GM12878 (cell line): ENCODE measurements at regions not wholly inside any gene's neighbourhood (a gene's known extent, or its start where the extent isn't known, plus 50 kb on each side); places are given as distances from the start of the nearest gene placed in this dataset.

Experiments used
- ATAC-seq: fragments of 200-7000 bp; cut with Tn5 transposase; 3 replicates; pipeline ENCODE4 v1.9.1; 2020; ENCODE audit warnings: mild to moderate bottlenecking, moderate library complexity
- BruUV-seq: library from RNA; stranded (reverse); fragments of 400-500 nt; replicated peaks from 2 replicates; lab custom pipeline; 2021; lab: Mats Ljungman, UMichigan
- CTCF ChIA-PET: fragments of 300-600 bp; sonication (Branson Sonifier 250); formaldehyde crosslinking; extraction: SDS; loops from one replicate; lab custom pipeline; 2021; ENCODE audit warnings: inconsistent platforms; lab: Yijun Ruan, JAX
- POLR2A ChIA-PET: fragments of 350-600 bp; formaldehyde crosslinking; extraction: SDS; loops from one replicate; lab custom pipeline; 2021; ENCODE audit warnings: inconsistent platforms; lab: Charles Lee
- RAD21 ChIA-PET: fragments of 300-600 bp; sonication (Branson Sonifier 250); formaldehyde crosslinking; loops from one replicate; lab custom pipeline; 2023; ENCODE audit warnings: antibody characterized with exemption; ENCODE audit not compliant: unreplicated experiment; lab: Charles Lee
- SMC1A ChIA-PET: fragments of 300-600 bp; sonication (Branson Sonifier 250); formaldehyde crosslinking; loops from one replicate; lab custom pipeline; 2023; ENCODE audit not compliant: unreplicated experiment, uncharacterized antibody; lab: Charles Lee
- DNase-seq: peaks from one replicate; pipeline ENCODE4 v3.0.0-alpha.2; 2011; ENCODE audit warnings: low read depth, low spot score
- FAIRE-seq: peaks from 3 replicates; lab custom pipeline; 2011; peaks lifted over from hg19 to GRCh38; lab: Jason Lieb, UNC
- H2AFZ ChIP-seq: 2 replicates; pipeline ENCODE4 v1.6.0; 2011; ENCODE audit warnings: low read depth, low read length, control low read depth; ENCODE audit not compliant: control insufficient read depth
- H3K27ac ChIP-seq: 2 replicates; pipeline ENCODE4 v1.5.1; 2011; ENCODE audit warnings: control low read depth; ENCODE audit not compliant: control insufficient read depth, insufficient read depth
- H3K27me3 ChIP-seq, 2 experiments: replicated peaks in 1 of 2; 2 replicates each; pipeline versions ENCODE4 v1.6.0 to v1.6.1; 2011; ENCODE audit warnings: low read length in 1 of 2; ENCODE audit not compliant: control insufficient read depth in 2 of 2, insufficient read depth in 2 of 2
- H3K36me3 ChIP-seq, 2 experiments: 2 replicates each; pipeline ENCODE4 v1.5.1; 2011; ENCODE audit warnings: low read length in 1 of 2; ENCODE audit not compliant: control insufficient read depth in 2 of 2, insufficient read depth in 2 of 2
- H3K4me1 ChIP-seq: 2 replicates; pipeline ENCODE4 v1.6.1; 2011; ENCODE audit warnings: mild to moderate bottlenecking, low read length, moderate library complexity, mixed read lengths; ENCODE audit not compliant: control insufficient read depth, insufficient read depth
- H3K4me2 ChIP-seq: 2 replicates; pipeline ENCODE4 v1.6.0; 2011; ENCODE audit warnings: control low read depth; ENCODE audit not compliant: control insufficient read depth, insufficient read depth
- H3K4me3 ChIP-seq: fragments of 200-600 bp; sonication (generic); 2 replicates; pipeline ENCODE4 v1.5.1; 2016
- H3K79me2 ChIP-seq: 2 replicates; pipeline ENCODE4 v1.6.0; 2011; ENCODE audit warnings: low read length; ENCODE audit not compliant: control insufficient read depth, insufficient read depth
- H3K9ac ChIP-seq: 2 replicates; pipeline ENCODE4 v1.8.0; 2011; ENCODE audit warnings: low read length, control low read depth, mixed read lengths; ENCODE audit not compliant: control insufficient read depth, insufficient read depth
- H3K9me3 ChIP-seq: replicated peaks from 3 replicates; pipeline ENCODE4 v1.5.1; 2011; ENCODE audit warnings: mild to moderate bottlenecking, low read length; ENCODE audit not compliant: control insufficient read depth, insufficient read depth
- H4K20me1 ChIP-seq: 2 replicates; pipeline ENCODE4 v1.6.0; 2011; ENCODE audit not compliant: control insufficient read depth, insufficient read depth
- BMI1 ChIP-seq: fragments of 450-650 bp; IDR thresholded peaks from 2 replicates; pipeline ENCODE4 v1.6.1; 2016; ENCODE audit warnings: mild to moderate bottlenecking, moderate library complexity, borderline replicate concordance
- EZH2 ChIP-seq: IDR thresholded peaks from 2 replicates; pipeline ENCODE4 v1.6.1; 2012; ENCODE audit warnings: low read depth, mild to moderate bottlenecking, control low read depth, inconsistent platforms, low read length, borderline replicate concordance; ENCODE audit not compliant: control insufficient read depth
- HDAC6 ChIP-seq: fragments of 200-600 bp; sonication (generic); IDR thresholded peaks from one replicate; pipeline ENCODE4 v1.8.0; 2017; ENCODE audit warnings: antibody characterized with exemption; ENCODE audit not compliant: unreplicated experiment
- MEF2A ChIP-seq: IDR thresholded peaks from 2 replicates; pipeline ENCODE4 v1.6.1; 2011; ENCODE audit warnings: low read depth, mild to moderate bottlenecking, low read length, moderate library complexity; ENCODE audit not compliant: insufficient read depth
- NR2C1 ChIP-seq: fragments of 450-650 bp; IDR thresholded peaks from 2 replicates; pipeline ENCODE4 v1.6.1; 2017; ENCODE audit warnings: antibody characterized with exemption, mild to moderate bottlenecking, moderate library complexity
- NR2F1 ChIP-seq: fragments of 450-650 bp; conservative IDR thresholded peaks from 2 replicates; pipeline ENCODE4 v1.6.1; 2017; ENCODE audit warnings: mild to moderate bottlenecking
- SP1 ChIP-seq: IDR thresholded peaks from one replicate; pipeline ENCODE4 v1.6.1; 2011; ENCODE audit warnings: low read depth, low read length
- ZSCAN29 ChIP-seq: fragments of 450-650 bp; IDR thresholded peaks from 2 replicates; pipeline ENCODE4 v1.6.1; 2017; ENCODE audit warnings: mild to moderate bottlenecking, moderate library complexity
- WGBS: methylation state at CpG from one replicate; pipeline ENCODE4 v1.1.6; 2016; ENCODE audit warnings: low lambda C conversion rate; ENCODE audit not compliant: insufficient replicate concordance, insufficient coverage; ENCODE audit errors: missing lambda C conversion rate; 5-methylcytosine and 5-hydroxymethylcytosine counted together
- in situ Hi-C: fragments of 300-500 bp; cut with MboI; formaldehyde crosslinking; loops from 9 replicates; pipeline ENCODE4 v1.14.3; 2018; ENCODE audit warnings: mixed read lengths
- intact Hi-C: fragments of 100-400 bp; cut with micrococcal nuclease; formaldehyde crosslinking; loops from one replicate; pipeline ENCODE4 v1.14.2; 2022; ENCODE audit not compliant: unreplicated experiment
- TF ChIP-seq, protein P1 (sequence below): fragments of 450-650 bp; IDR thresholded peaks from 2 replicates; pipeline ENCODE4 v1.6.1; 2014; ENCODE audit warnings: mild to moderate bottlenecking

DNA sequence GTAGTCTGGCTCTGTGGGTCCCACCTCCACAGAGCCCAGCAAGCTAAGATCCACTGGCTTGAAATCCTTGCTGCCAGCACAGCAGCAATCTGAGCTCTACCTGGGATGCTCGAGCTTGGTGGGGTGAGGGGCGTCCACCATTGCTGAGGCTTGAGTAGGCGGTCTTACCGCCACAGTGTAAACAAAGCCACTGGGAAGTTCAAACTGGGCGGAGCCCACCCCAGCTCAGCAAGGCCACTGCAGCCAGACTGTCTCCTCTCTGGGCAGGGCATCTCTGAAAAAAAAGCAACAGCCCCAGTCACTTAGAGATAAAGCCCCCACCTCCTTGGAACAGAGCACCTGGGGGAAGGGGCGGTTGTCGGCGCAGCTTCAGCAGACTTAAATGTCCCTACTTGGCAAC is 243.2 kb upstream of the POF1B start:
- DNase-seq (no peak), FAIRE-seq (no peak), ATAC-seq (no peak)
- no TSS peak for BruUV-seq
- CTCF ChIA-PET: no interaction called here
- no peaks in the 10 kb centered on the region for H3K79me2 ChIP-seq
- TF ChIP-seq HDAC6: no peak
- no peak for TF ChIP-seq NR2F1
- TF ChIP-seq, protein P1, sequence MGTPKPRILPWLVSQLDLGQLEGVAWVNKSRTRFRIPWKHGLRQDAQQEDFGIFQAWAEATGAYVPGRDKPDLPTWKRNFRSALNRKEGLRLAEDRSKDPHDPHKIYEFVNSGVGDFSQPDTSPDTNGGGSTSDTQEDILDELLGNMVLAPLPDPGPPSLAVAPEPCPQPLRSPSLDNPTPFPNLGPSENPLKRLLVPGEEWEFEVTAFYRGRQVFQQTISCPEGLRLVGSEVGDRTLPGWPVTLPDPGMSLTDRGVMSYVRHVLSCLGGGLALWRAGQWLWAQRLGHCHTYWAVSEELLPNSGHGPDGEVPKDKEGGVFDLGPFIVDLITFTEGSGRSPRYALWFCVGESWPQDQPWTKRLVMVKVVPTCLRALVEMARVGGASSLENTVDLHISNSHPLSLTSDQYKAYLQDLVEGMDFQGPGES: no peak
- TF ChIP-seq ZSCAN29: no peak
- no peak for TF ChIP-seq SP1
- TF ChIP-seq MEF2A: no peak
- TF ChIP-seq NR2C1: no peak
- TF ChIP-seq BMI1: no peak
- TF ChIP-seq EZH2: no peak
- H3K4me2 ChIP-seq: no peak overlapping the region
- in situ Hi-C loops: loop anchor here (25.0 kb wide), 1 partner anchor 1665 kb away; no protein-coding TSS in a partner anchor
- no peak overlapping the region for H3K4me3 ChIP-seq
- H2AFZ ChIP-seq: no peak overlapping the region
- H3K9me3 ChIP-seq: no peaks in the 10 kb centered on the region
- H4K20me1 ChIP-seq: no peaks in the 10 kb centered on the region
- no peak overlapping the region for H3K9ac ChIP-seq
- SMC1A ChIA-PET: no interaction called here
- intact Hi-C loops: no loop called here
- no peaks in the 10 kb centered on the region for H3K36me3 ChIP-seq
- H3K27me3 ChIP-seq: no peaks in the 10 kb centered on the region
- H3K4me1 ChIP-seq: no peaks in the 10 kb centered on the region
- RAD21 ChIA-PET: no interaction called here
- H3K27ac ChIP-seq: no peak overlapping the region
- WGBS: 57% methylated on average over 8 of the region's 8 CpGs
- POLR2A ChIA-PET: no interaction called here
